Breast epithelium (tissue), 3 donors: ENCODE measurements at regions not wholly inside any gene's neighbourhood (a gene's known extent, or its start where the extent isn't known, plus 50 kb on each side); places are given as distances from the start of the nearest gene placed in this dataset.

Experiments used
- CTCF ChIP-seq, 3 donors: fragments of 450-650 bp; IDR thresholded peaks; one replicate each; pipeline ENCODE4 v1.5.1; 2016 to 2017; ENCODE audit warnings: antibody characterized with exemption in 3 of 3, mild to moderate bottlenecking in 3 of 3, moderate library complexity in 3 of 3
- POLR2A ChIP-seq: fragments of 450-650 bp; IDR thresholded peaks from one replicate; pipeline ENCODE4 v1.6.1; 2016; ENCODE audit warnings: antibody characterized with exemption, mild to moderate bottlenecking, moderate library complexity

- TF ChIP-seq POLR2A, result no peak
- no peak for TF ChIP-seq CTCF (IDR thresholded peaks at IDR 0.05)
Measured at GRCh38 chr3:18010001-18010400, 267.6 kb upstream of the TBC1D5 start.
